ENCODE measurements at regions not wholly inside any gene's neighbourhood (a gene's known extent, or its start where the extent isn't known, plus 50 kb on each side); places are given as distances from the start of the nearest gene placed in this dataset.

- TF ChIP-seq SPI1 (IDR thresholded peaks at IDR 0.05; ENCODE audit: low read depth, low read length) (no peak), POLR2A (IDR thresholded peaks at IDR 0.05; ENCODE audit: low read depth, low read length) (no peak)
These were observed 101.1 kb downstream of the DACT1 start for GRCh38 chr14:58738876-58739275.
